WI38 (cell line): ENCODE measurements at regions not wholly inside any gene's neighbourhood (a gene's known extent, or its start where the extent isn't known, plus 50 kb on each side); places are given as distances from the start of the nearest gene placed in this dataset.
A peak's percentile ranks its signal among the peaks of the same experiment; 100 is the strongest.
"Not testable (repeated sequence)": the region's sequence is repeated elsewhere in the genome, so short reads cannot be mapped to it uniquely, and the experiment has no call there.

ENCODE experiments used
- H3K4me3 ChIP-seq: 2 replicates; pipeline ENCODE4 v1.5.1; 2011; ENCODE audit warnings: low read depth, mild to moderate bottlenecking, control low read depth, low read length
- TF ChIP-seq, protein P1 (sequence below): IDR thresholded peaks from 2 replicates; pipeline ENCODE4 v1.5.1; 2012; ENCODE audit warnings: low read depth, mild to moderate bottlenecking, control low read depth, low read length

DNA sequence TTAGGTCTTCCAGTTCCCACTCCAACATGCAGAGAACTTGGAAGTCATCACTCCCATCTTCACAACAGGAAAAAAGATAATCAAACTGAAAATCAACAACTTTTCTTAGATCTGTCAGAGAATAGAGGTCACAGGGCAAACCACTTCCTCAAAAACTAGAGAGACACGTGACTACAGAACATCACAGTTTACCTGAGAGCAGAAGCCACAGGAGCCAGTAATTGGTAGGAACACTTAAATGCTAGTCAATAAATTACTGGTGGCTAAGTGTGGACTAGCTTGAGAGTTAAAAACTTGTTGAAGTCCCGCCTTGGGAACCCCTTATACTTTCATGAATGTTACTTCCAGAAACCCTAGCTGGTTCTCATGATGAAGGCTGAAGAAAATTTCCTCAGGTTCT lies 81.1 kb downstream of the THSD1 start:
- H3K4me3 ChIP-seq: not testable (repeated sequence)

DNA sequence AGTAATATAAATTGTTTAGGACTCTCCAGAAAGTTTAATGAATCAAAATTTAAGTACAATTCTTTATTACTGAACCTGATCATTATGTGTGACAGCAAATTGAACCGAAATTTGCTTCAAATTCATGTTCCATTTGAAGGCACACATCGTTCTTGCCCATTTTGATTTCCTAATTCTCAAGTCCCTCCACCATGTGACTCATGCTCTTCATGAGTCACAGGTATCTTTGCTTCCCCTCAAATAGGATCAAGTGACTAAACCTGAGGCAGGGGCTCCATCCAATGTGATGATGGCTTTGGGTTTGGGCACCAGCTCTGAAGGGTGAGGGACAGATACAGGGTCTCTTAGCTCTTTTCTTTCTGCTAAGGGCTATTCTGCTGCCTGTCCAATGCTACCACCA lies 86.1 kb downstream of the THSD1 start:
- TF ChIP-seq, protein P1, sequence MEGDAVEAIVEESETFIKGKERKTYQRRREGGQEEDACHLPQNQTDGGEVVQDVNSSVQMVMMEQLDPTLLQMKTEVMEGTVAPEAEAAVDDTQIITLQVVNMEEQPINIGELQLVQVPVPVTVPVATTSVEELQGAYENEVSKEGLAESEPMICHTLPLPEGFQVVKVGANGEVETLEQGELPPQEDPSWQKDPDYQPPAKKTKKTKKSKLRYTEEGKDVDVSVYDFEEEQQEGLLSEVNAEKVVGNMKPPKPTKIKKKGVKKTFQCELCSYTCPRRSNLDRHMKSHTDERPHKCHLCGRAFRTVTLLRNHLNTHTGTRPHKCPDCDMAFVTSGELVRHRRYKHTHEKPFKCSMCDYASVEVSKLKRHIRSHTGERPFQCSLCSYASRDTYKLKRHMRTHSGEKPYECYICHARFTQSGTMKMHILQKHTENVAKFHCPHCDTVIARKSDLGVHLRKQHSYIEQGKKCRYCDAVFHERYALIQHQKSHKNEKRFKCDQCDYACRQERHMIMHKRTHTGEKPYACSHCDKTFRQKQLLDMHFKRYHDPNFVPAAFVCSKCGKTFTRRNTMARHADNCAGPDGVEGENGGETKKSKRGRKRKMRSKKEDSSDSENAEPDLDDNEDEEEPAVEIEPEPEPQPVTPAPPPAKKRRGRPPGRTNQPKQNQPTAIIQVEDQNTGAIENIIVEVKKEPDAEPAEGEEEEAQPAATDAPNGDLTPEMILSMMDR: no peak
- no peak overlapping the region for H3K4me3 ChIP-seq

DNA sequence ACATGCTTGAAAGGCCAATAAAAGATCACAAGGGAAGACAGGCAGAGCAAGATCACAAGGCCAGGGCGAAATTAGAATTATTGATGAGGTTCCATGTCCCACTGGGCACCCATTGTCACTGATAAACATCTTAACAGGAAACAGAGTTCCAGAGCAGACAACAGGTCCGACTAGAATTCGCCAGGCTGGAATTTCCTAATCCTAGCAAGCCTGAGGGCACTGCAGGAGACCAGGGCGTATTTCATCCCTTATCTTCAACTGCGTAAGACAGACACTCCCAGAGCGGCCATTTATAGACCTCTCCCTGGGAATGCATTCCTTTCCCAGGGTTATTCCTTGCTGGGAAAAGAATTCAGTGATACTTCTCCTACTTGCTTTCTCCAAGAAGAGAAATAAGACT lies 96.1 kb downstream of the THSD1 start:
- H3K4me3 ChIP-seq: not testable (repeated sequence)

DNA sequence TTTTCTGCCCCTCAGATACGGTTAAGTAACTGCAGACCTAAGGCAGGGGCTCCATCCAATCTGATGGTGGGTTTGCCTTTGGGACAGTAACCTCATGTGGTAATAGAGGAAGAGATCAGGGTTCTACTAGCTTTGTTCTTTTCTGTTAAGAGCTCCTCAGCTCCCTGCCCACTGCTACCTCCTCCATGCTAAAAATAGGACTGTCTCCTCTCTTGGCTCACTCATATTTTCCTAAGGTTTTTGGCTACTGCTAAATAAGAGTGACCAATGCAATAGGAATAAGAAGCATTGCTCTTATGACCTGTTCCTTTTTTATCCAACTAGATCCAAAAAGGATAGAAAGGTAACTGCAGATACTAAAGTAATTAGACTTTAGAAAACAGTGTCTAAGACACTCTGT lies 99.6 kb downstream of the THSD1 start:
- H3K4me3 ChIP-seq: not testable (repeated sequence)

DNA sequence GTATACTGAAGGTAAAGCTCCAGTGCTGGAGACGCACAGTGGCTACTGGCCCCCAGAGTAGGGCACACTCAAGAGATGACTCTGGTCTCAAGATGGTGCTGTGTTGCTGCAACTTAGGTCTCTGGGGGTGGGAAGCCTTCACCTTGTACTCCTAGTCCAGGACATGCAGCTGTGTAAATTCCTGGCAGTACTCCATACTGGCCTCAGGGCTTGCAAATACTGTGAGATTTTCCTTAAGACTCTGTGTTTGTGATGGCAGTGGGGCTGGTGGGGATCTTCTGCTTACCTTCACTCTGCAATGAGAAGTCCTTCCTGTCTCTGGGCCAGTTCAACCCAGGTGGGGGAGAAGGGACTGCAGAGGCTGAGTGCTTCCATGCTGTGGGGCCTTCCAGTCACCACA lies 102.9 kb downstream of the THSD1 start:
- not testable (repeated sequence) for H3K4me3 ChIP-seq

DNA sequence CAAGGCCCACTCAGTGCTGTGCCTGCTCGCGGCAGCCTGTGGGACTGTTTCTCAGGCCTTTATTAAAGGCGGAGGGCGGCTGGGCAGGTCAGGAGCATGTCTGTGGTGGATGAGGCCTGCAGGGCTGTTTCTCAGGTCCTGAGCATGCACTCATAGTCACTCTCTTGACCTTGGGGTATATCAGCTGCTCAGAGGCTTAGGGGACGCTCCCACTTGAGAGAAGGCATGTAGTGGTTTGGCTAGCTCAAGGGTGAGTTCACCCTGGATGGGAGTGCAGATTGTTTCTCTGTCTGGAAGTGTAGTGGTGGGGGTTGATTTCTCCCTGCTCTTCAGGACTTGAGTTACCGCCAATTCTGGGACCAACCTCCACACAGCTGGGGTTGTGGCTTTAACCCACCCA lies 103.3 kb downstream of the THSD1 start:
- not testable (repeated sequence) for H3K4me3 ChIP-seq

DNA sequence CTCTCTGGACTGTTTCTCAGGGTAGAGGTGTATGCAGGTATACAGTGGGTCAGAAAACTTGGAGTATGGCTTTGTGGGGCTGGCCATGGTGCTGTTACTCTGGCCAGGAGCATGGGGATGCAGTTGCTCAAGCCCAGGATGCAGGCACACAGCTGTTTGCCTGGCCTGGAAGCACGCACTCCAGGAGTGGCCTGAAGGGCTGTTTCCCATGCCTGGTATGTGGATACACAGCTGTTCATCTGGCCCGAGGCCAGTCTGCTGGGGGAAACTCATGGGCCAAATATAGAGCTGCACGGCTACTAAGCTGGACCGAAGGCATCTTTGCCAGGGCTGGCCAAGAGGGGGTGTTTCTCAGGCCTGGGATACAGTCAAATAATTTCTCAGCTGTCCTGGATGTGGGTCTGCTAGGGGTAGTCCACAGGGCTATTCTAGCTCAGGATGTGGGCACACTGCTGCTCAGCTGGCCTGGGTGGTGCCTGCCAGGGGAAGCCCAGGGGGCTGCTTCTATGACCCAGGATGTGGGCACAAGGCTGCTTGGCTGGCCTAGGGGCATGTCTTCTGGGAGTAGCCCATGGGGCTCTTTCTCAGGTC lies 104.1 kb downstream of the THSD1 start:
- H3K4me3 ChIP-seq: not testable (repeated sequence)

DNA sequence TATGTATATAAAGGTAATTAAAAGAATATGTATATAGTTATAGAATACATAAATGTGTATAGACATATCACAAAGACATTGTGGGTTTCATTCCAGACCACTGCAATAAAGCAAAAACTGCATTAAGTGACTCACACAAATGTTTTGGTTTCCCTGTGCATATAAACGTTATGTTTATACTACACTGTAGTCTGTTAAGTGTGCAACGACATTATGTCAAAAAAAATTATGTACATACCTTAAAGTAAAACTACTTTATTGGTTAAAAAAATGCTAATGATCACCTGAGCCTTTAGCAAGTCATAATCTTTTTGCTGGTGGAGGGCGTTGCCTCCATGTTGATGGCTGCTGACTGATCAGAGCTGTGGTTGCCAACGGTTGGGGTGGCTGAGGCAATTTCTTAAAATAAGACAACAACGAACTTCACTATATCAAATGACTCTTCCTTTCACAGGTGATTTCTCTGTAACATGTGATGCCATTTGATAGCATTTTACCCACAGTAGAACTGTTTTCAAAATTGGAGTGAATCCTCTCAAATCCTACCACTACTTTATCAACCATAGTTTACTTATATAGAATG lies 107.8 kb downstream of the THSD1 start:
- H3K4me3 ChIP-seq: not testable (repeated sequence)

DNA sequence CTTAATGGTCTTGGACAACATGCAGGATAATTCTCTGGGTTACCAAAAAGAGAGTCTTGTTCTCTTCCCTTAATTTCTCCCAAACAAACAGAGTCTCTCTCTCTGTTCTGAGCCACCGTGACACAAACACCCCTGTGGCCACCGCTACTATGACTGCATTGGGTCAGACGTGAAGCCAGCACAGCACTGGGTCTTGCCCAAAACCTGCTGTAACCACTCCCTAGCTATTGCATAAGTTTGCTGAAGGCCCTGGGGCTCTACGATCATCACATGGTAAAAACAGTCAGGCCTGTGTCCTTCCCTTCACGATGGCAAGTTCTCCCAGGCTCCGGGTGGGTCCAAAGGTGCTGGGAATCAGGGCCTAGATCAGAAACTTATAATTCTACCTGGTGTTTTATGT lies 117.1 kb downstream of the THSD1 start:
- H3K4me3 ChIP-seq: not testable (repeated sequence)

DNA sequence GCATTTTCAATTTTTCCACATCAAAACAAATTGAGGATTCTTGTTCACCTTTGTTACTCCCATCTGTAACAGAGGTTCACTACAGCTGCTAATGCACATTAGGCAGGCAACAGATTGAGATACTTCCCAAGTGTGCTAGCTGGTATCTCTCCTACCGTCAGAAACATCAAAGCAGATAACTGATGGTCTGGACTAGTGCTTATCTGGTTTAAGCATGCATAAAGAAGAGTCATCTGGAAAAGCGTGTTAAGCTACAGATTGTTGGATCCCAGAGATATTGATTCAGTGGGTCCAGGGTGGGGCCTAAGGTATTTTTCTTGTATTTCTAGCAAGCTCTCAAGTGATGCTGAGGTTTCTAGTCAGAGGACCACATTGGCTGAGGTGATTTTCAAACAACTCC lies 122.0 kb upstream of the NEK3 start:
- not testable (repeated sequence) for H3K4me3 ChIP-seq

DNA sequence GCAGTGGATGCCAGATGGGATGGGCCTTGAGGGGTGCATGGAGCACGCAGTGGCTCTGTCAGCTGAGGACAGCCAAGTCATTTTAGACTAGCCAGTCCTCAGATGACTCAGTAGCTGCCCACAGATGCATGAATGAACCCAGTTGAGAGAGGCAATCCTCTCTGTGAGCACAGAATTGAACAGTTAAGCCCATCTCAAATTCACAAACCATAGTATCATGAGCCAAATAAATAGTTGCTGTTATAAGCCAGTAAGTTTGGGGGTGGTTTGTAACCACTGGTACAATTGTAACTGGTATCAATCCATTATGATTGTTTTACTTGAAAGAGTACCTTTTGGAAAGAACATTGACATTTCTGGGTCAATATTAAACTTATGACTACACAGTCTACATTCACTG lies 120.0 kb upstream of the NEK3 start:
- not testable (repeated sequence) for H3K4me3 ChIP-seq

DNA sequence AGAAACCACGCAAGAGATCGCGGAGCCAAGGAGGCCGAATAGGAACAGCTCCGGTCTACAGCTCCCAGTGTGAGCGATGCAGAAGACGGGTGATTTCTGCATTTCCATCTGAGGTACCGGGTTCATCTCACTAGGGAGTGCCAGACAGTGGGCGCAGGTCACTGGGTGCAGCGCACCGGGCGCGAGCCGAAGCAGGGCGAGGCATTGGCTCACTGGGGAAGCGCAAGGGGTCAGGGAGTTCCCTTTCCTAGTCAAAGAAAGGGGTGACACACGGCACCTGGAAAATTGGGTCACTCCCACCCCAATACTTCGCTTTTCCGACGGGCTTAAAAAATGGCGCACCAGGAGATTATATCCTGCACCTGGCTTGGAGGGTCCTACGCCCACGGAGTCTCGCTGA lies 94.9 kb upstream of the NEK3 start:
- H3K4me3 ChIP-seq: not testable (repeated sequence)

DNA sequence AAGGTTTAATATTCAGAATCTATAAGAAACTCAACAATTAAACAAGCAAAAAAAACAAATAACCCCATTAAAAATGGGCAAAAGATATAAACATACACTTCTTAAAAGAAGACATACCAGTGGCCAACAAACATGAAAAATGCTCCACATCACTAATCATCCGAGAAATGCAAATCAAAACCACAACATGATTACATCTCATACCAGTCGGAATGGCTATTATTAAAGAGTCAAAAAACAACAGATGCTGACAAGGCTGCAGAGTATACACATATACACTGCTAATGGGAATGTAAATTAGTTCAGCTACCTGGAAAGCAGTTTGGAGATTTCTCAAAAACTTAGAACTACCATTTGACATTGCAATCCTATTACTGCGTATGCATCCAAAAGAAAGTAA lies 81.4 kb upstream of the NEK3 start:
- H3K4me3 ChIP-seq: not testable (repeated sequence)

DNA sequence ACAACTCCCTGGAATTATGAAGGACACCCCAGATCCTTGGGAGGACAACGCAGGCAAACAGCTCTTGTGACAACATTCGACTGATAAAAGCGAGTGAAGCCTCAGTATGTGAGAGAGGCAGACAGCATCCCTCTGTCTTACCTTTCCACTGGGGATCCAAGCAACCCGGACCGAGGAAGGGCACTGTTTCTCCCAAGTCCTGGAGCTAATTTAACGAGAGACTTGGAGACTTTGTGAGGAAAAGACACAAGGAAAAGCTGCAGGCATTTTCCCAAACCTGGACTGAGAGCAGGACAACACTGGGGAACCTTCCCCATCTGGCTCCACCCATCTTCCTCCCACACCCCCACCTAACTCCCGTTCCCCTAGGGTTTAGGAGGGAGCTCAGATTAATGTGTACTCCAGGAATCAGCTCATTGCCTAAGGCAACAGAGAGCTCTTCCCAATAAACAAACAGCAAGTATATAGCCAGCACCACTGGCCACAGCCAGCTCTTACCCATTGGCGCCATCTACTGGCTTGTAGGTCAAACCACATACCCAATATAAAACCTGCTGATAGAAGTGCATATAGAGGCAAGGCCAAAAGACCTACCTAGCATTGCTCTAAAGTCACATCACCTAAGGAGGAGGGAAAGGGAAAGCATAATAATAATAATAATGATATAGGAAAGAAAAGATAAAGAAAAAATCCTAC lies 76.7 kb upstream of the NEK3 start:
- TF ChIP-seq, protein P1: peak; percentile 35; the same call in 1 of the 2 replicates
- H3K4me3 ChIP-seq: not testable (repeated sequence)

DNA sequence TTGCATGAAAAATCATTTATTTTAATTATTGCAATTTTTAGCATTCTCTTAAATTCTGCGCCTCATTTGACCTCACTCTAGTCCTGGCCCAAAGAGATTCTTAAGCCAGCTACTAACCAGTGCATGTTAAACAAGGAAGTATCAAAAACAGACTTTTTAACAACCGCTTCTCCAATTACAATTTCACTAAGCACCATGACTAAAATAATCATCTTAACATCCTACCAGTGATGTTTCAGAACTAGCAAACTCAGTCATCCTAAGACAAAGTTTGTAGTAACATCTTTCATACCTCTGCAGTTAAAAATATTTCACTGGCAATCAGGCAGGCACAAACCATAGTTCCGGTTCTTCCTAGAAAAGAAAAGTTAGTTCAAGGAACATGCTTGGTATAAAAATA lies 75.5 kb upstream of the NEK3 start:
- not testable (repeated sequence) for H3K4me3 ChIP-seq

DNA sequence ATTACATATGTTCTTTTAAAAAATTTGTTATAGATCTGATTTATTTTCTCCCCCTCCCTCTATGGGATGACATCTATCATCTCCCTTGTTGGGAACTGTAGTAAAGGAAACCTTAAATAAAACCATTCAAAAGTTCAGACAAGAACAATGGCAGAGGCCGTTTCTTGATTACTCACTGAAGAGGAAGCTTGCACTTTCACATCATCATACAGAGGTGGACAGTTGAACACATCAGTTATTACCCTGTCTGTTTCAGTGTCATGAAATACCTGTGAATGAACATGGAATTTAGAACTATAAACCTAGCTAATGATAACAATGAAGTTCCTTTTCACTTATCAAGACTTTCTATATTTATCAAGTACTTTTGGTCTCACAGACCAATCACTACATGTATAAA lies 63.7 kb upstream of the NEK3 start:
- H3K4me3 ChIP-seq: not testable (repeated sequence)

DNA sequence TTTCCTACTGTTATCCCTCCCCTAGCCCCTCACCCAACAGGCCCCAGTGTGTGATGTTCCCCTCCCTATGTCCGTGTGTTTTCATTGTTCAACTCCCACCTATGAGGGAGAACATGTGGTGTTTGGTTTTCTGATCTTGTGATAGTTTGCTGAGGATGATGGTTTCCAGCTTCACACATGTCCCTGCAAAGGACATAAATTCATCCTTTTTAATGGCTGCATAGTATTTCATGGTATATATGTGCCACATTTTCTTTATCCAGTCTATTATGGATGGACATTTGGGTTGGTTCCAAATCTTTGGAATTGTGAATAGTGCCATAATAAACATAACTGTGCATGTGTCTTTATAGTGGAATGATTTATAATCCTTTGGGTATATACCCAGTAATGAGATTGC lies 54.5 kb upstream of the NEK3 start:
- not testable (repeated sequence) for H3K4me3 ChIP-seq

DNA sequence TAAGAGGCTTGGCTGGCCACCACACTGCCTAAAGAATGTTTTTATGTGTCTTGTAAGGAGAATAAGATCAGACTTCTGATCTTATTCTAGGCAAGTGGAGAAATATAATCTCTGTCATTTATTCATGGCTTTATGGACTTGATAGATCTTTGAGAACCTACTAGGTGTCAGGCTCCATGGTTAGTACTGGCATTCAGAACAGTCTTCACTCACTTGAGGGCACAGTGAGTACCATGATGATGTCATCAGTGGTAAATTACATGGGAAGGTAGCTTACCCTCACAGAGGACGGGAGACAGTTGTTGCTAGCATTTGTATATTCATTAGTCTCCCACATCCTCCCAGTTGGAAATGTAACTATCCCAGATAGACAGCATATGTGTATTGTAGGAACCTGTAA lies 53.5 kb upstream of the NEK3 start:
- not testable (repeated sequence) for H3K4me3 ChIP-seq

DNA sequence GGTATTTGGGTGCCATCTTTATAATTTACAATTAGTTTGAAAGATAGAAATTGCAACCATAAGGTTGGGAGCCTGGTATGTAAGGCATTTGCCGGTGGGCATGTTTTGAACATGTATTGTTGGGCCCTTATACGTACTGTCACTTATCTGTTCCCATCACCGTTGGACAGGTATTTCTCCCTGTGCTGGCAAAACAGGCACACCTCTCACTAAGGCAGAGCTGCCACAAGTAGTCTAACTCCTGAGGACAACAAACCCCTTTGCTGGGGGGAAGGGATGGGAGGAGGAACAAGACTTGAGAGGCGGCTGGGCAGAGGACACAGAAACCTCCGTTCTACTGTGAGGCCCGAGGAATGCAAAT lies 52.0 kb upstream of the NEK3 start:
- H3K4me3 ChIP-seq: not testable (repeated sequence)
